ENCODE measurements at regions not wholly inside any gene's neighbourhood (a gene's known extent, or its start where the extent isn't known, plus 50 kb on each side); places are given as distances from the start of the nearest gene placed in this dataset.

GRCh38 chr6:137654365-137654981 is 160.3 kb upstream of the OLIG3 start:
- Histone ChIP-seq H3K36me3 (ENCODE audit: insufficient read depth in 1 of 2, low read depth in 1 of 2) (no peaks in the 10 kb centered on the region), H3K27me3 (ENCODE audit: insufficient read depth in 3 of 3, low read length in 2 of 3) (peaks cover 0 to 5% (median 0%) of the 10 kb centered on the region in 3 donors), H3K4me1 (no peaks in the 10 kb centered on the region), H3K4me3 (no peak overlapping the region), H3K27ac (no peak overlapping the region), H3K9me3 (peaks cover 27% of the 10 kb centered on the region)
- TF ChIP-seq CTCF (IDR thresholded peaks at IDR 0.05), result no peak
- WGBS, 3 donors, result 76 to 81% (median 81%) methylated on average over 1 of the region's 1 CpG
- ATAC-seq (no peak), DNase-seq (no peak)
- intact Hi-C loops (cut with DNase I), result no loop called here

- no peak for TF ChIP-seq CTCF (IDR thresholded peaks at IDR 0.05)
- 90 to 94% (median 93%) methylated on average over 2 of the region's 2 CpGs for WGBS, 3 donors
- H3K9me3 ChIP-seq, result peaks cover 27% of the 10 kb centered on the region
- H3K27me3 ChIP-seq (ENCODE audit: insufficient read depth in 3 of 3, low read length in 2 of 3), result peaks cover 0 to 5% (median 0%) of the 10 kb centered on the region in 3 donors
- no peaks in the 10 kb centered on the region for H3K4me1 ChIP-seq
- intact Hi-C loops (cut with DNase I), result no loop called here
- DNase-seq (no peak), ATAC-seq (no peak)
- H3K27ac ChIP-seq, result no peak overlapping the region
- H3K36me3 ChIP-seq (ENCODE audit: insufficient read depth in 1 of 2, low read depth in 1 of 2), result no peaks in the 10 kb centered on the region
- H3K4me3 ChIP-seq, result no peak overlapping the region
Observed at GRCh38 chr6:137655291-137655690, 161.1 kb upstream of the OLIG3 start.

GRCh38 chr6:137656735-137657134 is 162.5 kb upstream of the OLIG3 start:
- Histone ChIP-seq H3K36me3 (ENCODE audit: insufficient read depth in 1 of 2, low read depth in 1 of 2) (no peaks in the 10 kb centered on the region), H3K9me3 (peaks cover 27% of the 10 kb centered on the region)
- no peak for DNase-seq

GRCh38 chr6:137657351-137657911 is 163.2 kb upstream of the OLIG3 start:
- Histone ChIP-seq H3K27me3 (ENCODE audit: insufficient read depth in 3 of 3, low read length in 2 of 3) (peaks cover 0 to 5% (median 0%) of the 10 kb centered on the region in 3 donors), H3K4me3 (no peak overlapping the region), H3K36me3 (ENCODE audit: insufficient read depth in 1 of 2, low read depth in 1 of 2) (no peaks in the 10 kb centered on the region), H3K9me3 (peaks cover 27% of the 10 kb centered on the region), H3K27ac (no peak overlapping the region), H3K4me1 (no peaks in the 10 kb centered on the region)
- TF ChIP-seq CTCF (IDR thresholded peaks at IDR 0.05), result no peak
- DNase-seq (no peak), ATAC-seq (no peak)
- intact Hi-C loops (cut with DNase I), result no loop called here
- WGBS, 3 donors, result 66 to 71% (median 71%) methylated on average over 1 of the region's 1 CpG

More at GRCh38 chr6:137656735-137657134, 162.5 kb upstream of the OLIG3 start:
- Histone ChIP-seq H3K27ac (no peak overlapping the region), H3K27me3 (ENCODE audit: insufficient read depth in 3 of 3, low read length in 2 of 3) (peaks cover 0 to 5% (median 0%) of the 10 kb centered on the region in 3 donors), H3K4me3 (no peak overlapping the region), H3K4me1 (no peaks in the 10 kb centered on the region)
- no peak for ATAC-seq
- no peak for TF ChIP-seq CTCF (IDR thresholded peaks at IDR 0.05)
- WGBS, 3 donors, result 89 to 91% (median 90%) methylated on average over 4 of the region's 4 CpGs
- intact Hi-C loops (cut with DNase I), result no loop called here

Measured in psoas muscle (tissue), 7 donors.